ENCODE measurements at regions not wholly inside any gene's neighbourhood (a gene's known extent, or its start where the extent isn't known, plus 50 kb on each side); places are given as distances from the start of the nearest gene placed in this dataset.

- no peak overlapping the region for H2AFZ ChIP-seq (ENCODE audit: low read depth, low read length, severe bottlenecking)
- H3K9me3 ChIP-seq (ENCODE audit: insufficient read depth, low read length) = no peaks in the 10 kb centered on the region
- H3K79me2 ChIP-seq (ENCODE audit: insufficient read depth, low read length) = no peaks in the 10 kb centered on the region
- TF ChIP-seq CTCF (IDR thresholded peaks at IDR 0.05; ENCODE audit: insufficient read depth, low read length, poor library complexity, severe bottlenecking) (no peak), EZH2phosphoT487 (conservative IDR thresholded peaks at IDR 0.05; ENCODE audit: low read length) (no peak)
- H3K36me3 ChIP-seq (ENCODE audit: low read length) = no peaks in the 10 kb centered on the region
- no peak overlapping the region for H3K4me2 ChIP-seq (ENCODE audit: low read depth, low read length, poor library complexity, severe bottlenecking)
- H3K9ac ChIP-seq (ENCODE audit: low read length) = no peak overlapping the region
- no peaks in the 10 kb centered on the region for H3K9me2 ChIP-seq (replicated peaks; ENCODE audit: insufficient read depth, low read length)
- no peaks in the 10 kb centered on the region for H4K20me1 ChIP-seq (ENCODE audit: low read depth, low read length)
- no peak overlapping the region for H3K4me3 ChIP-seq (ENCODE audit: insufficient read depth, low read length, poor library complexity, severe bottlenecking)
- no peaks in the 10 kb centered on the region for H3F3A ChIP-seq (ENCODE audit: insufficient read depth)
- H3K27me3 ChIP-seq (ENCODE audit: low read length) = no peaks in the 10 kb centered on the region
- no peak overlapping the region for H3K27ac ChIP-seq (ENCODE audit: low read depth, low read length)
These were observed 1733.6 kb upstream of the CELF4 start for GRCh38 chr18:39299152-39299551.

- Histone ChIP-seq H3K9ac (ENCODE audit: low read length) (no peak overlapping the region), H3K27me3 (ENCODE audit: low read length) (no peaks in the 10 kb centered on the region), H3K9me2 (replicated peaks; ENCODE audit: insufficient read depth, low read length) (no peaks in the 10 kb centered on the region), H2AFZ (ENCODE audit: low read depth, low read length, severe bottlenecking) (no peak overlapping the region), H4K20me1 (ENCODE audit: low read depth, low read length) (no peaks in the 10 kb centered on the region), H3F3A (ENCODE audit: insufficient read depth) (no peaks in the 10 kb centered on the region), H3K4me3 (ENCODE audit: insufficient read depth, low read length, poor library complexity, severe bottlenecking) (no peak overlapping the region), H3K9me3 (ENCODE audit: insufficient read depth, low read length) (no peaks in the 10 kb centered on the region), H3K4me2 (ENCODE audit: low read depth, low read length, poor library complexity, severe bottlenecking) (no peak overlapping the region), H3K36me3 (ENCODE audit: low read length) (no peaks in the 10 kb centered on the region), H3K79me2 (ENCODE audit: insufficient read depth, low read length) (no peaks in the 10 kb centered on the region), H3K27ac (ENCODE audit: low read depth, low read length) (no peak overlapping the region)
- TF ChIP-seq EZH2phosphoT487 (conservative IDR thresholded peaks at IDR 0.05; ENCODE audit: low read length) = no peak
- TF ChIP-seq CTCF (IDR thresholded peaks at IDR 0.05; ENCODE audit: insufficient read depth, low read length, poor library complexity, severe bottlenecking) = no peak
These were observed 1731.6 kb upstream of the CELF4 start for GRCh38 chr18:39297225-39297624.

- no peaks in the 10 kb centered on the region for H4K20me1 ChIP-seq (ENCODE audit: low read depth, low read length)
- H3K27me3 ChIP-seq (ENCODE audit: low read length) = no peaks in the 10 kb centered on the region
- no peak overlapping the region for H3K27ac ChIP-seq (ENCODE audit: low read depth, low read length)
- H3K79me2 ChIP-seq (ENCODE audit: insufficient read depth, low read length) = no peaks in the 10 kb centered on the region
- no peak overlapping the region for H3K4me2 ChIP-seq (ENCODE audit: low read depth, low read length, poor library complexity, severe bottlenecking)
- H3K36me3 ChIP-seq (ENCODE audit: low read length) = no peaks in the 10 kb centered on the region
- TF ChIP-seq CTCF (IDR thresholded peaks at IDR 0.05; ENCODE audit: insufficient read depth, low read length, poor library complexity, severe bottlenecking) = no peak
- no peak for TF ChIP-seq EZH2phosphoT487 (conservative IDR thresholded peaks at IDR 0.05; ENCODE audit: low read length)
- H3K4me3 ChIP-seq (ENCODE audit: insufficient read depth, low read length, poor library complexity, severe bottlenecking) = no peak overlapping the region
- H2AFZ ChIP-seq (ENCODE audit: low read depth, low read length, severe bottlenecking) = no peak overlapping the region
- no peaks in the 10 kb centered on the region for H3K9me2 ChIP-seq (replicated peaks; ENCODE audit: insufficient read depth, low read length)
- H3F3A ChIP-seq (ENCODE audit: insufficient read depth) = no peaks in the 10 kb centered on the region
- no peaks in the 10 kb centered on the region for H3K9me3 ChIP-seq (ENCODE audit: insufficient read depth, low read length)
- H3K9ac ChIP-seq (ENCODE audit: low read length) = no peak overlapping the region
These were observed 1730.8 kb upstream of the CELF4 start for GRCh38 chr18:39296293-39296888.

Data from SU-DHL-6 (cell line).